Cerebellar nuclear complex (tissue), 1 donor: ENCODE measurements at regions not wholly inside any gene's neighbourhood (a gene's known extent, or its start where the extent isn't known, plus 50 kb on each side); places are given as distances from the start of the nearest gene placed in this dataset.
"Not testable (repeated sequence)": the region's sequence is repeated elsewhere in the genome, so short reads cannot be mapped to it uniquely, and the experiment has no call there.

Experiments
- DNase-seq, 2 experiments: peaks; one replicate each; lab custom pipeline; 2025; lab: John Stamatoyannopoulos, UW

DNA sequence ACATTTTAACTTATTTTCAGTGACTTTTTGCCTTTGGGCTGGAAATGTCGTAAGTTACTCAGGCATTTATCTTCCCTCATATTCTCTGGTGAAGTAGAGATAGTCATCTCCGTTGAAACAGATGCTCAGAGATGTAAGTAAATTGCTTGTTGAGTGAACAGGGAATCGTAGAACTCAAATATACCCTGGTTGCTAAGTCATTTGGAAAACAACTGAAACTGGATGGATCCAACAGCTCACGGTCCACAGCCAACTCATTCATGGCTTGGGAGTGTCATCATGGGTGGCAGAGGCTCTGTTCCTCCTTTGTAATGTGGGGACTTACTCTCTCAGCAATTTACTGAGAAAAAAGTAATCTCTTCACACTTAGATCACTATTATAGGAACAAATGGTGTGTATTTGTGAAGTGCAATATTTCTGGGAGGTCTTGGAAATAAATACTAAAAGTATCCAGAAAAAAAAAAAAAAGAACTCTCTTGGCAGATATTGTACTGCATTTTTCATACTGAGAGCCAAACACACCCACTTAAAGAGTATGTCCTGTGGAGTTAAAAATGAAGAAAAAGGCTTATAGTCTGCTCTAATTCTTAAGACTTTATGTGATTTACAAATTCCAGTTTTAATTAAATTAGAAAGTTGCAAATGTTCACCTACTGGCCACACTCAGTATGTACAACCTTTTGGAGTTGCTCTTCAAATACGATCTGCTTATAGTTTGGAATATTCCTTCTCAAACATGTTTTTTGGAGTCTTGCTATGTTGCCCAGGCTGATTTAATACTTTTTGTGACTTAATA lies 107.4 kb downstream of the LEPR start:
- DNase-seq = no peak

- no peak for DNase-seq
Observed at GRCh38 chr1:65531972-65532570, 111.6 kb downstream of the LEPR start.

DNA sequence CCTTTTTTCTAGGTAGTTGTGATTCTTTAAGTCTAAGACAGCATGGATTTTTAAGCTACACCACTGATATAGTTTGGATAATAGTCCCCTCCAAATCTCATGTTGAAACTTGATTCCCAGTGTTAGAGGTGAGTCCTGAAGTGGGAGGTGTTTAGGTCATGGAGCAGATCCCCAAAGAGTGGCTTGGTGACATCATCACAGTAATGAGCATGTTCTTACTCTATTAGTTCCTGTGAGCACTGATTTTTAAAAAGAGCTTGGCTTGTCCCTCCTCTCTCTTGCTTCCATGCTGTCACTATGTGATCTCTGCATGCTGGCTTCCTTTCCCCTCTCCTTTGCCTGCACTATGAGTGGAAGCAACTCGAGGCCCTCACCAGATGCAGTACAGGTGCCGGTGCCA lies 115.5 kb downstream of the LEPR start:
- no peak for DNase-seq

- DNase-seq = no peak
Observed at GRCh38 chr1:65538086-65538485, 117.6 kb downstream of the LEPR start.

GRCh38 chr1:65538664-65539063 lies 118.2 kb downstream of the LEPR start:
- DNase-seq = no peak

DNA sequence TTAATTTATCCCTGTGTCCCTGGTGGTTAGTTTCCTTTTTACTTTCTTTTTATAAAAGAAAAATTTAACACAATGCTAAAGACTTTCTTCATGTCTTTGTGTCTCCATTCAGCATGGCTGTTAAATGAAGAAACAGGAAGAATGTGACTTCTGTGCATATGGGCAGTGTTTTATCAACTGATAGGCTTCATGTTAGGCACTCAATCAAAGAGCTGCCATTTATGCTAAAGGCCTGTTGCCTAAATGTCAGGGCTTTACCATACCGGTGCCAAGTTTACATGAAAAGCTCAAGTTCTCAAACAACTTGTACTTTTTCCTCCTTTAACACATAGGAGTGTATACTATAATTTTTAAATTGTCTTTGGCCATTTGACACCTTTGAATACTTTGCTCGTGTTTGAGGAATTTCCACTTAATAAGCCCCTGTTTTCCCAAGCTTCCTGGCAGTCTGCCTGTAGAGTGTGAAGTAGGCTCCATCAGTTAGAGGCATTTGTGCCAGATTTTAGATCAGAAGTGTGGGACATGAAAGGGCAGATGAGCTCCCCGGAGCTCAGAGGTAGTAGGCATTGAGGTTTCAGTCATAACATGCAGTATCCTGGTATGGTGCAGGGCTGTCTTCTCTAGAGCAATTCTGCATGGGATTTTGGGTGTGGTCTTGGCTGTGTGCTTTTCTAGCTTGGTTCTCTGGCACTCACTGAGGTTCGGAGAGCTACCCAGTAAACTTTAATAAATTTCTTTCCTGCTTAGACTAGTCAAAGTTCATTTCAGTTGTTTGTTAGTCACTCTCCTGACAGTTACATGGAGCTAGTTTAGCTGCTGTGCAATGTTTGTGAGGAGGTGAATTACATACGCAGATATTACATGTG lies 119.0 kb downstream of the LEPR start:
- no peak for DNase-seq

GRCh38 chr1:65541161-65541560 lies 120.7 kb downstream of the LEPR start:
- DNase-seq = no peak

- DNase-seq = no peak
Observed at GRCh38 chr1:65541865-65542264, 121.4 kb downstream of the LEPR start.

GRCh38 chr1:65542592-65542991 lies 122.1 kb downstream of the LEPR start:
- DNase-seq = not testable (repeated sequence)

DNA sequence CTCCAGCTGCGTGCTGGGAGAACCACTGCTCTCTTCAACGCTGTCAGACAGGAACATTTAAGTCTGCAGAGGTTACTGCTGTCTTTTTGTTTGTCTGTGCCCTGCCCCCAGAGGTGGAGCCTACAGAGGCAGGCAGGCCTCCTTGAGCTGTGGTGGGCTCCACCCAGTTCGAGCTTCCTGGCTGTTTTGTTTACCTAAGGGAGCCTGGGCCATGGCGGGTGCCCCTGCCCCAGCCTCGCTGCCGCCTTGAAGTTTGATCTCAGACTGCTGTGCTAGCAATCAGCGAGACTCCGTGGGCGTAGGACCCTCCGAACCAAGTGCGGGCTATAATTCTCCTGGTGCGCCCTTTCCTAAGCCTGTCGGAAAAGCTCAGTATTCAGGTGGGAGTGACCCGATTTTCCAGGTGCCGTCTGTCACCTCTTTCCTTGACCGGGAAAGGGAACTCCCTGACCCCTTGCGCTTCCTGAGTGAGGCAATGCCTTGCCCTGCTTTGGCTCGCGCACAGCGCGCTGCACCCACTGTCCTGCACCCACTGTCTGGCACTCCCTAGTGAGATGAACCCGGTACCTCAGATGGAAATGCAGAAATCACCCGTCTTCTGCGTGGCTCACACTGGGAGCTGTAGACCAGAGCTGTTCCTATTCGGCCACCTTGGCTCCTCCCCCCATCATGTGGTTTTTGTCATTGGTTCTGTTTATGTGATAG lies 130.0 kb downstream of the LEPR start:
- not testable (repeated sequence) for DNase-seq

- DNase-seq = not testable (repeated sequence)
Observed at GRCh38 chr1:65552484-65552883, 132.0 kb downstream of the LEPR start.

GRCh38 chr1:65554086-65554764 lies 133.8 kb downstream of the LEPR start:
- DNase-seq = not testable (repeated sequence)

- no peak for DNase-seq
Observed at GRCh38 chr1:65554829-65555228, 134.4 kb downstream of the LEPR start.

DNA sequence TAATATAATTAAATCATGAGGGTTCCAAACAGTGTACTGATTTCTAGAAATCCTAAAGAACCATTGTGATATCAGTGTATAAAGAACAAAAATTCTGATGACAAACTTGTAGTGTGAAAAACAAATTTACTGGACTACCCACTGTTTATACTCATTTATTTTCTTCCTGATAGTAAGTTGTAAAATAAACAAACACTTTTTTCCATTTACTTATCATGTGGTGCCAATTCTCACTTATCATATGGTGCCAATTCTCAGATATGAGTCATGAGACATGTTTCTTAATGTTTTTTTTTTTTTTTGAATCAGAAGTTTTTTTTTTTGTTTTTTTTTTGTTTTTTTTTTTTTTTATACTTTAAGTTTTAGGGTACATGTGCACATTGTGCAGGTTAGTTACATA lies 137.7 kb downstream of the LEPR start:
- no peak for DNase-seq

GRCh38 chr1:65564493-65564892 lies 144.0 kb downstream of the LEPR start:
- no peak for DNase-seq

DNA sequence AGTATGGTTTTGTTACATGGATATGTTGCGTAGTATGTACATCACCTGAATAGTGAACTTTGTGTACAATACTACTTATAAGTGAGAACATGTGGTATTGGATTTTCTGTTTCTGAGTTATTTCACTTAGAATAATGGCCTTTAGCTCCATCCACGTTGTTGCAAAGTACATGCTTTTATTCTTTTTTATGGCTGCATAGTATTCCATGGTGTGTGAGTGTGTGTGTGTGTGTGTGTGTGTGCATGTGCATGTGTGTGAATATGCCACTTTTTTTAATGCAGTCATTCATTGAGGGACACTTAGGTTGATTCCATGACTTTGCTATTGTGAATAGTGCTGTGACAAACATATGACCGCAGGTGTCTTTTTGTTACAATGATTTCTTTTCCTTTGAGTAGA lies 147.8 kb downstream of the LEPR start:
- no peak for DNase-seq

DNA sequence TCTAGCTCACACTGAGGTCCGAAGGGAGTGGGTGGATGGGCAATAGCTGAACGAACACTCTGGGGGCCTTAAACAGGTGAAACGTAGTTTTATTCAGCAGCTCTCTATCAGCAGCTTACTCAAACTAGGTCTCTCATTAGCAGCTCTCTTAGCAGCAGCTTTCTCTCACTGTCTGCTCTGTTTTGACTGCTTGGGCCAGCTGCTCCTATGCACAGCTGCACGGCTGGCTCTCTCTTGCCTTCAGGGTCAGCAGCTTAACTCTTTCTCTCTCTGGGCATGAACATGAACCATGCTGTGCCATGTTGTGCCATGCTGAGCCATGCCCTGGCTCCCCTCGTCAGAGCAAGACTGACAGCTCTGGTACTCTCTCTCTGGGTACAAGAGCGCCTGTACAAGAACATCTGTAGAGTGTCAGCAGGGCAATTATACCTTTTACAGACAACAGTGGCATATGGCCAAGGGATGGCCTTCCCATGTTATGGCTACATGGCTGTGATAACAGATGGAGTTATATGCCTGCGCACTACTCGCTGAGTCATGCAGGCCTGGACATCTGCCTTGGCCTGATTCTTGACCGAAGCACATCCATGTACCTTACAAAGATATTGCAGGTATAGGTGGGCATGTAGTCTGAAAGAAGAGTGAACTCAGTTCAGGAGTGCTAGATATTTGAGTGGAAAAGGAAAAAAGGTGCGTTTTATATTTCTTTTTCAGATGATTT lies 152.4 kb downstream of the LEPR start:
- no peak for DNase-seq

GRCh38 chr1:65577278-65577677 lies 156.8 kb downstream of the LEPR start:
- no peak for DNase-seq

DNA sequence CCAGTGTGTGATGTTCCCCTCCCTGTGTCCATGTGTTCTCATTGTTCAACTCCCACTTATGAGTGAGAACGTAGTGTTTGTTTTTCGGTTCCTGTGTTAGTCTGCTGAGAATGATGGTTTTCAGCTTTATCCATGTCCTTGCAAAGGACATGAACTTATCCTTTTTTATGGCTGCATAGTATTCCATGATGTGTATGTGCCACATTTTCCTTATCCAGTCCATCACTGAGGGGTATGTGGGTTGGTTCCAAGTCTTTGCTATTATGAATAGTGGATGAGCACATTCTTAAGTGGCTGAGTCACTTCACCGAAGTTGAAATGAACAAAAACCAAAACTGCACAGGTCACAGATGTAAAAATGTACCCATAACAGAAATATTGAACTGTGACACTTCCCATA lies 157.5 kb downstream of the LEPR start:
- not testable (repeated sequence) for DNase-seq

DNA sequence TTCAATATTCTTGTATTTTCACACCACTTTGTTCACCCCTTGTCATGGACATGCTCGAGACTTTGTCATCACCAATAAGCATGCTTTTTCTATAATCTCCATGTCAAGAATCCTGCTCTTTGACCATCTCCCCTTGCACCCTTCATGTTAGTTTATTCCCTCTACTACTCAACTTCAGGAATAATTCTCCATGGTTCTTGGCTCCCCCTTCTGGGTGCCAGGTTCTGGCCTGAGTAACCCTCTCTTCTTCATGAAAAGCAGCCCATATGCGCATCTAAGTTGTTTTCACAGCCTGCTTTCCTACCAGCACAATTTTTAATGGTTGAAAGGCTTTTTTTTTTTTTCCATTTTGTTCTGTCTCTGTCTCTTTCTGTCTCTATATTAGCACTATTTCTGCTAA lies 160.7 kb downstream of the LEPR start:
- DNase-seq = no peak

DNA sequence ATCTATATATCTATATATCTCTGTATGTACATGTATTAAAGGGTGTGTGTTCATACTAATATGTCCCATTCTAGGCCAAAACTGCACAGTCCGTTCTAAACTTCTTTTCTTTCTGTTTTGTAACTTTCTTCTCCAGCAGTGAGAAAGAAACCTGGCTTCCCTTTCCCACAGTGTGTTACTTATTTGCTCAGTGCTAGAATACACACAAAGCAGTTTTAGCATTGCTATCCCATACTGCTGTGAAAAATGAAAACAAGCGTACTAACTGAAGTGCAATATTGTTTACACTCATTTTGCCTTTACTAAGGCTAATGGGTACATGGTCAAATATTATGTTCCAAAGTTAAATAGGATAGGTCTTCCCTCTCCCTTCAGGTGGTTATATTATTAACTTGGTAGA lies 163.9 kb downstream of the LEPR start:
- DNase-seq = no peak
